H9 (cell line): ENCODE measurements at regions not wholly inside any gene's neighbourhood (a gene's known extent, or its start where the extent isn't known, plus 50 kb on each side); places are given as distances from the start of the nearest gene placed in this dataset.

ENCODE experiments used
- DNase-seq: peaks from one replicate; pipeline ENCODE4 v3.0.0-alpha.2; 2017
- H2AFZ ChIP-seq: one replicate; pipeline ENCODE4 v1.6.1; 2013; ENCODE audit warnings: mild to moderate bottlenecking, low read length, control low read depth, moderate library complexity
- H2AK5ac ChIP-seq: 2 replicates; pipeline ENCODE4 v1.6.1; 2013; ENCODE audit warnings: low read length, control low read depth, mixed read lengths; ENCODE audit not compliant: insufficient read length
- H2BK120ac ChIP-seq: one replicate; pipeline ENCODE4 v1.6.1; 2013; ENCODE audit warnings: low read depth, mild to moderate bottlenecking, low read length, control low read depth, inconsistent platforms; ENCODE audit not compliant: poor library complexity, severe bottlenecking
- H2BK12ac ChIP-seq: 2 replicates; pipeline ENCODE4 v1.6.1; 2013; ENCODE audit warnings: low read length, control low read depth, mixed read lengths, low read depth; ENCODE audit not compliant: insufficient read length
- H2BK15ac ChIP-seq: 2 replicates; pipeline ENCODE4 v1.6.1; 2013; ENCODE audit warnings: low read depth, low read length, control low read depth
- H2BK20ac ChIP-seq: one replicate; pipeline ENCODE4 v1.6.1; 2013; ENCODE audit warnings: low read depth, mild to moderate bottlenecking, low read length, control low read depth, inconsistent platforms; ENCODE audit not compliant: poor library complexity, severe bottlenecking
- H2BK5ac ChIP-seq: 2 replicates; pipeline ENCODE4 v1.6.1; 2013; ENCODE audit warnings: low read length, control low read depth, mixed read lengths; ENCODE audit not compliant: insufficient read length
- H3K14ac ChIP-seq: 2 replicates; pipeline ENCODE4 v1.6.1; 2013; ENCODE audit warnings: low read length, control low read depth; ENCODE audit not compliant: insufficient read depth
- H3K18ac ChIP-seq: 2 replicates; pipeline ENCODE4 v1.6.1; 2013; ENCODE audit warnings: low read depth, mild to moderate bottlenecking, mixed read lengths, low read length, control low read depth; ENCODE audit not compliant: insufficient read length
- H3K23ac ChIP-seq: 2 replicates; pipeline ENCODE4 v1.6.1; 2013; ENCODE audit warnings: low read length, control low read depth, mixed read lengths, low read depth; ENCODE audit not compliant: insufficient read length
- H3K23me2 ChIP-seq: 2 replicates; pipeline ENCODE4 v1.6.1; 2013; ENCODE audit warnings: low read depth, mild to moderate bottlenecking, mixed read lengths, low read length, control low read depth; ENCODE audit not compliant: insufficient read length, poor library complexity, severe bottlenecking
- H3K27ac ChIP-seq: 2 replicates; pipeline ENCODE4 v1.5.1; 2013; ENCODE audit warnings: low read length, control low read depth, mixed read lengths, low read depth; ENCODE audit not compliant: insufficient read length
- H3K27me3 ChIP-seq: 2 replicates; pipeline ENCODE4 v1.6.1; 2013; ENCODE audit warnings: low read length, control low read depth, inconsistent platforms; ENCODE audit not compliant: insufficient read depth
- H3K4ac ChIP-seq: 2 replicates; pipeline ENCODE4 v1.6.1; 2013; ENCODE audit warnings: low read depth, mild to moderate bottlenecking, control low read depth, inconsistent platforms, low read length, moderate library complexity
- H3K4me1 ChIP-seq: 2 replicates; pipeline ENCODE4 v1.6.1; 2013; ENCODE audit warnings: low read length, control low read depth, inconsistent platforms; ENCODE audit not compliant: insufficient read depth
- H3K4me2 ChIP-seq: 2 replicates; pipeline ENCODE4 v1.6.1; 2013; ENCODE audit warnings: low read length, control low read depth, mixed read lengths; ENCODE audit not compliant: insufficient read length, insufficient read depth
- H3K56ac ChIP-seq: 2 replicates; pipeline ENCODE4 v1.6.1; 2013; ENCODE audit warnings: low read depth, mild to moderate bottlenecking, mixed read lengths, low read length, control low read depth; ENCODE audit not compliant: insufficient read length
- H3K79me1 ChIP-seq: 2 replicates; pipeline ENCODE4 v1.6.1; 2013; ENCODE audit warnings: low read depth, mild to moderate bottlenecking, moderate library complexity, low read length, control low read depth, inconsistent platforms; ENCODE audit not compliant: insufficient read depth, poor library complexity, severe bottlenecking
- H3K79me2 ChIP-seq: 2 replicates; pipeline ENCODE4 v1.6.1; 2013; ENCODE audit warnings: low read length, control low read depth, inconsistent platforms; ENCODE audit not compliant: insufficient read depth
- H3K9ac ChIP-seq: 2 replicates; pipeline ENCODE4 v1.6.1; 2013; ENCODE audit warnings: low read length, control low read depth, mixed read lengths; ENCODE audit not compliant: insufficient read length; ENCODE audit errors: extremely low read depth
- H3K9me3 ChIP-seq: one replicate; pipeline ENCODE4 v1.6.1; 2013; ENCODE audit warnings: low read depth, low read length, inconsistent platforms; ENCODE audit not compliant: control insufficient read depth
- H3T11ph ChIP-seq: one replicate; pipeline ENCODE4 v1.6.1; 2013; ENCODE audit warnings: mild to moderate bottlenecking, low read length, control low read depth, inconsistent platforms
- H4K20me1 ChIP-seq: one replicate; pipeline ENCODE4 v1.6.1; 2013; ENCODE audit not compliant: control insufficient read depth, insufficient read length, insufficient read depth
- H4K5ac ChIP-seq: 2 replicates; pipeline ENCODE4 v1.6.1; 2013; ENCODE audit warnings: low read depth, mild to moderate bottlenecking, mixed read lengths, low read length, control low read depth; ENCODE audit not compliant: insufficient read length
- H4K8ac ChIP-seq: replicated peaks from 2 replicates; pipeline ENCODE4 v1.6.1; 2013; ENCODE audit warnings: low read length, control low read depth, mixed read lengths, low read depth; ENCODE audit not compliant: insufficient read length
- H4K91ac ChIP-seq: 2 replicates; pipeline ENCODE4 v1.6.1; 2013; ENCODE audit warnings: low read depth, mild to moderate bottlenecking, moderate library complexity, mixed read lengths, low read length, control low read depth; ENCODE audit not compliant: insufficient read length
- H3K27ac Mint-ChIP-seq, 3 experiments: 2 replicates in 2 of 3; 3 replicates in 1 of 3; pipeline ENCODE4 v1.8.0; 2020 to 2021; ENCODE audit warnings: mixed read lengths in 3 of 3, mild to moderate bottlenecking in 1 of 3, moderate library complexity in 1 of 3
- H3K27me3 Mint-ChIP-seq: 2 replicates; pipeline ENCODE4 v1.8.0; 2021; ENCODE audit warnings: low read depth, mild to moderate bottlenecking, moderate library complexity, mixed read lengths
- H3K36me3 Mint-ChIP-seq, 3 experiments: 2 replicates in 2 of 3; 3 replicates in 1 of 3; pipeline ENCODE4 v1.8.0; 2020 to 2021; ENCODE audit warnings: low read depth in 3 of 3, mixed read lengths in 3 of 3; ENCODE audit not compliant: insufficient read depth in 1 of 3
- H3K4me1 Mint-ChIP-seq, 2 experiments: 2 replicates each; pipeline ENCODE4 v1.8.0; 2020; ENCODE audit warnings: mixed read lengths in 2 of 2
- H3K4me3 Mint-ChIP-seq, 2 experiments: 2 replicates in 1 of 2; 3 replicates in 1 of 2; pipeline ENCODE4 v1.8.0; 2020 to 2021; ENCODE audit warnings: mild to moderate bottlenecking in 2 of 2, mixed read lengths in 2 of 2, moderate library complexity in 1 of 2
- H3K9me3 Mint-ChIP-seq, 2 experiments: 2 replicates in 1 of 2; 3 replicates in 1 of 2; pipeline ENCODE4 v1.8.0; 2020; ENCODE audit warnings: mild to moderate bottlenecking in 2 of 2, mixed read lengths in 2 of 2, moderate library complexity in 1 of 2
- CTCF ChIP-seq: fragments of 200-600 bp; sonication (generic); conservative IDR thresholded peaks from 3 replicates; pipeline ENCODE4 v1.8.0; 2021; ENCODE audit warnings: antibody characterized with exemption, mild to moderate bottlenecking
- WGBS: extraction: QIAGEN DNeasy Blood & Tissue Kit; methylation state at CpG from one replicate; pipeline ENCODE4 v1.1.7; 2013; ENCODE audit warnings: missing lambda C conversion rate, low lambda C conversion rate, mixed read lengths; ENCODE audit not compliant: insufficient read length; ENCODE audit errors: extremely low coverage; 5-methylcytosine and 5-hydroxymethylcytosine counted together

- no peak overlapping the region for H2BK12ac ChIP-seq
- H3K27me3 ChIP-seq, result no peaks in the 10 kb centered on the region
- H3K23ac ChIP-seq, result no peak overlapping the region
- no peak overlapping the region for H3K9ac ChIP-seq
- no peak overlapping the region for H3K27ac Mint-ChIP-seq
- H3K79me1 ChIP-seq, result no peaks in the 10 kb centered on the region
- no peak overlapping the region for H3K56ac ChIP-seq
- no peak overlapping the region for H3K14ac ChIP-seq
- TF ChIP-seq CTCF, result no peak
- no peak overlapping the region for H3K18ac ChIP-seq
- no peaks in the 10 kb centered on the region for H4K20me1 ChIP-seq
- no peak overlapping the region for H3K4me2 ChIP-seq
- H2AK5ac ChIP-seq, result no peak overlapping the region
- no peaks in the 10 kb centered on the region for H3K23me2 ChIP-seq
- H3K9me3 Mint-ChIP-seq, result no peaks in the 10 kb centered on the region; a peak in 1 of 5 replicates
- no peaks in the 10 kb centered on the region for H3K9me3 ChIP-seq
- no CpG with 5 or more reads among the region's 4 CpGs for WGBS
- no peak overlapping the region for H2BK120ac ChIP-seq
- H3K79me2 ChIP-seq, result no peaks in the 10 kb centered on the region
- H2BK5ac ChIP-seq, result no peak overlapping the region
- H3K27me3 Mint-ChIP-seq, result no peaks in the 10 kb centered on the region
- H3K4me1 ChIP-seq, result no peaks in the 10 kb centered on the region
- H2BK20ac ChIP-seq, result no peak overlapping the region
- H3K4me1 Mint-ChIP-seq, result peaks cover 10 to 13% of the 10 kb centered on the region in 2 experiments
- H2AFZ ChIP-seq, result no peak overlapping the region
- H3T11ph ChIP-seq, result no peak overlapping the region
- no peaks in the 10 kb centered on the region for H3K36me3 Mint-ChIP-seq
- no peak overlapping the region for H4K5ac ChIP-seq
- H4K8ac ChIP-seq, result no peak overlapping the region
- no peak overlapping the region for H3K27ac ChIP-seq
- no peak overlapping the region for H3K4ac ChIP-seq
- no peak overlapping the region for H4K91ac ChIP-seq
- no peak overlapping the region for H3K4me3 Mint-ChIP-seq
- H2BK15ac ChIP-seq, result no peak overlapping the region
- DNase-seq, result no peak
Measured at GRCh38 chr21:16154321-16154720, 424.5 kb downstream of the USP25 start.
